Adrenal gland (tissue), 5 donors: ENCODE measurements at regions not wholly inside any gene's neighbourhood (a gene's known extent, or its start where the extent isn't known, plus 50 kb on each side); places are given as distances from the start of the nearest gene placed in this dataset.

ENCODE experiments used
- CTCF ChIP-seq, 6 experiments: fragments of 450-650 bp in 4 of 6; fragments of 200-600 bp in 2 of 6; sonication (generic) in 1 of 6; IDR thresholded peaks; 1 replicate in 5 of 6; 2 replicates in 1 of 6; pipeline versions ENCODE4 v1.5.1 to v1.8.0; 2016 to 2021; ENCODE audit warnings: antibody characterized with exemption in 6 of 6, mild to moderate bottlenecking in 2 of 6, moderate library complexity in 1 of 6
- POLR2A ChIP-seq, 2 donors: fragments of 450-650 bp; IDR thresholded peaks; one replicate each; pipeline ENCODE4 v1.6.1; 2017; ENCODE audit warnings: antibody characterized with exemption in 2 of 2, mild to moderate bottlenecking in 2 of 2, moderate library complexity in 1 of 2
- donor health status: DM: no; HTN: no; CAD: no.

- TF ChIP-seq POLR2A (IDR thresholded peaks at IDR 0.05) = no peak
- TF ChIP-seq CTCF (IDR thresholded peaks at IDR 0.05) = no peak
Observed at GRCh38 chr4:156084373-156084772, 130.7 kb upstream of the CTSO start.
